Stomach (tissue), 8 donors: ENCODE measurements at regions not wholly inside any gene's neighbourhood (a gene's known extent, or its start where the extent isn't known, plus 50 kb on each side); places are given as distances from the start of the nearest gene placed in this dataset.
"Not testable (repeated sequence)": the region's sequence is repeated elsewhere in the genome, so short reads cannot be mapped to it uniquely, and the experiment has no call there.

Experiments used
- DNase-seq, 2 donors: peaks; one replicate each; pipeline versions ENCODE4 v3.0.0 to v3.0.0-alpha.2; 2013 to 2019
- H3K27ac ChIP-seq, 5 donors: fragments of 200-600 bp in 4 of 5; sonication (generic) in 4 of 5; one replicate each; pipeline ENCODE4 v1.5.1; 2013 to 2019; ENCODE audit warnings: mild to moderate bottlenecking in 1 of 5, moderate library complexity in 1 of 5
- H3K27me3 ChIP-seq, 3 donors: fragments of 200-600 bp; sonication (generic); one replicate each; pipeline ENCODE4 v1.5.1; 2017 to 2019; ENCODE audit warnings: mixed run types in 1 of 3
- H3K36me3 ChIP-seq, 4 donors: fragments of 200-600 bp; sonication (generic); 1 replicate in 3 of 4; 2 replicates in 1 of 4; pipeline ENCODE4 v1.5.1; 2016 to 2019
- H3K4me1 ChIP-seq, 4 donors: fragments of 200-600 bp; sonication (generic); one replicate each; pipeline ENCODE4 v1.5.1; 2016 to 2019
- H3K4me3 ChIP-seq, 4 donors: fragments of 200-600 bp; sonication (generic) in 3 of 4; one replicate each; pipeline ENCODE4 v1.5.1; 2016 to 2019; ENCODE audit warnings: mild to moderate bottlenecking in 1 of 4
- H3K9me3 ChIP-seq, 4 donors: fragments of 200-600 bp; sonication (generic); one replicate each; pipeline ENCODE4 v1.5.1; 2016 to 2019
- EP300 ChIP-seq: sonication (generic); formaldehyde crosslinking; IDR thresholded peaks from one replicate; pipeline ENCODE4 v1.6.1; 2017; ENCODE audit warnings: antibody characterized with exemption
- POLR2A ChIP-seq, 4 donors: fragments of 450-650 bp; IDR thresholded peaks; one replicate each; pipeline ENCODE4 v1.6.1; 2016; ENCODE audit warnings: antibody characterized with exemption in 4 of 4, control low read depth in 2 of 4, mild to moderate bottlenecking in 1 of 4, moderate library complexity in 1 of 4
- POLR2AphosphoS5 ChIP-seq, 3 donors: sonication (generic); formaldehyde crosslinking; IDR thresholded peaks; one replicate each; pipeline ENCODE4 v1.6.1; 2016; ENCODE audit warnings: antibody characterized with exemption in 3 of 3
- WGBS, 5 donors: extraction: QIAGEN DNeasy Blood & Tissue Kit in 3 of 5; methylation state at CpG; one replicate each; pipeline versions ENCODE4 v1.1.5 to v1.1.7; 2013 to 2018; 5-methylcytosine and 5-hydroxymethylcytosine counted together
- intact Hi-C: fragments of 100-400 bp; cut with DNase I; formaldehyde crosslinking; loops from one replicate; pipeline ENCODE4 v1.15.1; 2023; ENCODE audit warnings: low total_unique reads
- TF ChIP-seq, protein P1 (sequence below), 7 experiments: fragments of 450-650 bp in 4 of 7; fragments of 200-600 bp in 3 of 7; sonication (generic) in 3 of 7; IDR thresholded peaks; one replicate each; pipeline ENCODE4 v1.5.1; 2016 to 2019; ENCODE audit warnings: antibody characterized with exemption in 7 of 7, control low read depth in 2 of 7, mild to moderate bottlenecking in 1 of 7
- donor health status: healthy with polysubstance abuse.
- donor health status: Bipolar disorder and iron deficiency.
- donor health status: healthy.

DNA sequence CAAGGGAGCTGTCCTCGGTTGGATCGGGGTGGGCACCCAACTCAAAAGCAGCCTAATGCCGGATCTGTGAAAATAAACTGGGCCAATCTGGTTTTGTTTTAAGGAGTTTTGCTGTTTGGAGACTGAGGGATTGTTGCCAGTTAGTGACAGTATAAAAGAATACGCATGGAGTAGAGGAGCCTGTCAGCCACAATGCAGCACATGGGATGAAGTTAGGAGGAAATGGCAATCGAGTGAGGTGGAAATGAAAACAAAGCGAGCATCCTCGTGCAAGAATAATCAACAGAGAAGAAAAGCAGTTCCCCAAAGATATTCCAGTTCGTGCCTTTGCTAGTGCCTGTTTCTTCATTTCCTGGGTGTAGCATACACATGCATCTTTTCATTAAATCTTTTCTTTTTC, 108.4 kb upstream of the RORA start:
- 68 to 85% (median 77%) methylated on average over 8 of the region's 8 CpGs for WGBS, 5 donors
- TF ChIP-seq POLR2A (IDR thresholded peaks at IDR 0.05) (no peak), EP300 (no peak), POLR2AphosphoS5 (IDR thresholded peaks at IDR 0.05) (no peak)
- TF ChIP-seq, protein P1, sequence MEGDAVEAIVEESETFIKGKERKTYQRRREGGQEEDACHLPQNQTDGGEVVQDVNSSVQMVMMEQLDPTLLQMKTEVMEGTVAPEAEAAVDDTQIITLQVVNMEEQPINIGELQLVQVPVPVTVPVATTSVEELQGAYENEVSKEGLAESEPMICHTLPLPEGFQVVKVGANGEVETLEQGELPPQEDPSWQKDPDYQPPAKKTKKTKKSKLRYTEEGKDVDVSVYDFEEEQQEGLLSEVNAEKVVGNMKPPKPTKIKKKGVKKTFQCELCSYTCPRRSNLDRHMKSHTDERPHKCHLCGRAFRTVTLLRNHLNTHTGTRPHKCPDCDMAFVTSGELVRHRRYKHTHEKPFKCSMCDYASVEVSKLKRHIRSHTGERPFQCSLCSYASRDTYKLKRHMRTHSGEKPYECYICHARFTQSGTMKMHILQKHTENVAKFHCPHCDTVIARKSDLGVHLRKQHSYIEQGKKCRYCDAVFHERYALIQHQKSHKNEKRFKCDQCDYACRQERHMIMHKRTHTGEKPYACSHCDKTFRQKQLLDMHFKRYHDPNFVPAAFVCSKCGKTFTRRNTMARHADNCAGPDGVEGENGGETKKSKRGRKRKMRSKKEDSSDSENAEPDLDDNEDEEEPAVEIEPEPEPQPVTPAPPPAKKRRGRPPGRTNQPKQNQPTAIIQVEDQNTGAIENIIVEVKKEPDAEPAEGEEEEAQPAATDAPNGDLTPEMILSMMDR (IDR thresholded peaks at IDR 0.05) = no peak
- no peak for DNase-seq
- Histone ChIP-seq H3K27me3 (peaks cover 0 to 8% (median 0%) of the 10 kb centered on the region in 3 donors), H3K27ac (no peak overlapping the region), H3K9me3 (peaks cover 0 to 23% (median 11%) of the 10 kb centered on the region in 4 donors), H3K4me1 (no peaks in the 10 kb centered on the region), H3K36me3 (no peaks in the 10 kb centered on the region), H3K4me3 (no peak overlapping the region)
- intact Hi-C loops = no loop called here

DNA sequence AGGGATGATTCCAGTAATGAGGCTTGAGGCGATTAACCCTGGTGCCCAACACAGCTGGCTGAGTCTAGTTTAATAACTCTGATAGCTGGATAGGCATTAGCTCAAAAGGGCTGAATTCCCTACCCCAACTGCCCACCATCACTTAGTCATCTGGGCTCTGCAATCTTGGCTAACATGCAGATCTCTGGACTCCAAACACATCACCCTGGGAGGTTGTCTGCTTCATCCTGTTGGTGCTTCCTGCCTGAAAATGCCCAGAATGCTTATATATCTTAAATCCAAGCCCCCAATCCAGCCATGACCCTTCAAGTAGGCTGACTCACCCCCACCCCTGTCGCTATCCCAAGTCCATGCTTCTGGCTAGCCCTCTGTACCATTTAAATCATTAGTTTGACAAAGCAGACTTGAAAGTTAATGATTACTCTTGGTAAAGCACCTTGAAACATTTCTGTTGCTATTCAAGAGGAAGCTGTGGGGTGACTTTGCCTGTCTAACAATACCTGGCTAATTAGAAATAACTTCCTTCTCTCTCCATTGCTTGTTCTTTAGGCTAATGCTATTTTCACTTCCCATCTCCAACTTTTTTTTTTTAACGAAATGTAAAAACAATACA, 107.0 kb upstream of the RORA start:
- DNase-seq = peak in 1 of 2 donors; percentile 51
- intact Hi-C loops = no loop called here
- no peaks in the 10 kb centered on the region for H3K4me1 ChIP-seq

DNA sequence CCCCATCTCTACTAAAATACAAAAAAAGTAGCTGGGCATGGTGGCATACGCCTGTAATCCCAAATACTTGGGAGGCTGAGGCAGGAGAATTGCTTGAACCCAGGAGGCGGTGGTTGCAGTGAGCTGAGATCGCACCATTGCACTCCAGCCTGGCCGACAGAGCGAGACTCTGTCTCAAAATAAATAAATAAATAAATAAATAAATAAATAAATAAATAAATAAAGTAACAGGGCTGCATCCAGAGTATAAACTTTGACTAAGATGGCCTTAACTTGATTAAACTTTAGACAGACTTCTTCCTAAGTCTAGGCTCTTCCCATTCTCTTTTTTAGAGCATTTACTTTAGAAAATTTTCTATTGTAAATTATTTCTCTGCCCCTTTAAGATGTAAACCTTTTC, 105.6 kb upstream of the RORA start:
- WGBS, 5 donors = 91 to 97% (median 97%) methylated on average over 5 of the region's 5 CpGs
- H3K36me3 ChIP-seq, H3K4me3 ChIP-seq, H3K4me1 ChIP-seq, H3K27ac ChIP-seq, intact Hi-C loops, DNase-seq, H3K27me3 ChIP-seq: not testable (repeated sequence)
- H3K9me3 ChIP-seq = peaks cover 0 to 20% (median 11%) of the 10 kb centered on the region in 4 donors

More for the DNA sequence above, 107.0 kb upstream of the RORA start:
- Histone ChIP-seq H3K4me3 (no peak overlapping the region), H3K27ac (no peak overlapping the region), H3K27me3 (peaks cover 0 to 8% (median 0%) of the 10 kb centered on the region in 3 donors), H3K9me3 (peaks cover 0 to 20% (median 11%) of the 10 kb centered on the region in 4 donors), H3K36me3 (no peaks in the 10 kb centered on the region)
- 59 to 69% (median 65%) methylated on average over 3 of the region's 3 CpGs for WGBS, 5 donors
- no peak for TF ChIP-seq POLR2AphosphoS5 (IDR thresholded peaks at IDR 0.05)
- no peak for TF ChIP-seq EP300
- TF ChIP-seq, protein P1 (IDR thresholded peaks at IDR 0.05) = no peak

DNA sequence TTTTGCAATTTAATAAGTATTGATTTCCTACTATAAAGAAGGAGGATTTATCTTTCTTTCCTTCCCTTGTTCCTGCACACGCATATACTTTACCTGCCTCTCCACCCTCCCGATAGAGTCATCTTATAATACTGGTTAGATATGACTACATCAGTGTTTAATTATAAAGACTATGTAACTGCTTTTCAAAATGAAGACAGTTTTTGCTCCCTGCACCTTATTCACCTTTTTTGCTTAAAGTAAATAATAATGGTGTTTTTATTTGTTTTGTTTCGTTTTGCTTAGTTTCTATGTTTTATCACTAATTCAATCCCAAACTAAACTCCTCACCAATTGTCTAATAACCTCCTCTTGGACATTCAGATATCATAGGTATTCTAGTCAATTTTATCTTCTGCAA, 101.9 kb upstream of the RORA start:
- 70 to 82% (median 77%) methylated on average over 3 of the region's 3 CpGs for WGBS, 5 donors
- DNase-seq = no peak
- Histone ChIP-seq H3K27ac (no peak overlapping the region), H3K27me3 (peaks cover 0 to 8% (median 0%) of the 10 kb centered on the region in 3 donors), H3K36me3 (no peaks in the 10 kb centered on the region), H3K4me1 (no peaks in the 10 kb centered on the region), H3K4me3 (no peak overlapping the region), H3K9me3 (peaks cover 0 to 18% (median 11%) of the 10 kb centered on the region in 4 donors)
- intact Hi-C loops = no loop called here
- TF ChIP-seq EP300 (no peak), POLR2AphosphoS5 (IDR thresholded peaks at IDR 0.05) (no peak), POLR2A (IDR thresholded peaks at IDR 0.05) (no peak)
- TF ChIP-seq, protein P1 (IDR thresholded peaks at IDR 0.05) = no peak

DNA sequence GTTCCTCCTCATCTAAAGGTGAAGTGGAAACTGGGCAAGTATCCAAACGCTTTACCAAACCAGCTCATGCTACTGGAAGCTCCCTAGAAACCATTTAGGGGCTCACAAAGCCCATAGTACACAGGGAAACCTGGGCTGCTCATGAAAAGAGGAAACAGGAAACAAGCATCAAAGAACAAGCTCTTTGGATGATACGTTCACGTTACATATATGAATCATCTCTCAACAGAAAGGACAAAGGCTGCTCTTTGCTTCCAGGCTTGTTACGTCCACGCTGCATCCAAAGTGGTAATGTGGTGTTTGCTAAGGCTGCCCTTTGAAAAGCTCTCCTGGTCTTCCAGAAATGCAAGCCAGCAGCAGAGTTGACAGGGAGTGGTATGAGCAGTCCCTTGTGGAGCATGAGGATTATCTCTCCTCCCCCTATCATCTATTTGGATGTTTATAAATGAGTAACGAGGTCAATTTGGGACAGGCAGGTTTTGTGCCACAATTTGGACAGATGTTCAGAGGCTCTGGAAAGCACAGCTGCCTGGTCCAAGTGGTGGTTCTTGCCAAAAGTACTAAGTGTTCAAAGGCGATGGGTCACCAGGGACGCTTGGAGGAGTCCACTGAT, 98.0 kb upstream of the RORA start:
- TF ChIP-seq, protein P1 (IDR thresholded peaks at IDR 0.05) = no peak
- TF ChIP-seq POLR2AphosphoS5 (IDR thresholded peaks at IDR 0.05) (no peak), EP300 (no peak), POLR2A (IDR thresholded peaks at IDR 0.05) (no peak)
- Histone ChIP-seq H3K4me1 (no peaks in the 10 kb centered on the region), H3K27me3 (no peaks in the 10 kb centered on the region), H3K9me3 (no peaks in the 10 kb centered on the region), H3K4me3 (no peak overlapping the region), H3K36me3 (no peaks in the 10 kb centered on the region), H3K27ac (no peak overlapping the region)
- 48 to 58% (median 55%) methylated on average over 8 of the region's 8 CpGs for WGBS, 5 donors
- DNase-seq = peak in 1 of 2 donors; percentile 57
- intact Hi-C loops = no loop called here
